HCT116 (cell line): ENCODE measurements at regions not wholly inside any gene's neighbourhood (a gene's known extent, or its start where the extent isn't known, plus 50 kb on each side); places are given as distances from the start of the nearest gene placed in this dataset.

Source experiments
- ATAC-seq: fragments of 200-7000 bp; cut with Tn5 transposase; 2 replicates; pipeline ENCODE4 v1.9.1; 2020; ENCODE audit warnings: mild to moderate bottlenecking, moderate library complexity
- BruUV-seq: library from RNA; stranded (reverse); fragments of 400-500 nt; replicated peaks from 2 replicates; lab custom pipeline; 2021; lab: Mats Ljungman, UMichigan
- CTCF ChIA-PET: fragments of 300-600 bp; sonication (Branson Sonifier 250); formaldehyde crosslinking; loops from one replicate; lab custom pipeline; 2021; ENCODE audit warnings: antibody characterized with exemption; lab: Charles Lee
- POLR2A ChIA-PET: fragments of 300-600, 350-600 bp; sonication (Branson Sonifier 250); formaldehyde crosslinking; loops from one replicate; lab custom pipeline; 2021; ENCODE audit warnings: antibody characterized with exemption; lab: Charles Lee
- RAD21 ChIA-PET, 2 experiments: fragments of 300-600 bp; sonication (Branson Sonifier 250); formaldehyde crosslinking; loops; one replicate each; lab custom pipeline; 2023; ENCODE audit warnings: low total read pairs in 2 of 2; ENCODE audit not compliant: uncharacterized antibody in 2 of 2, unreplicated experiment in 2 of 2, low non-redundant PET in 1 of 2; lab: Charles Lee
- DNase-seq: peaks from one replicate; pipeline ENCODE4 v3.0.0-alpha.2; 2010; ENCODE audit warnings: low read depth, low spot score
- H2AFZ ChIP-seq: fragments of 200-600 bp; shearing (Covaris generic), sonication (generic); 2 replicates; pipeline ENCODE4 v1.6.1; 2017; ENCODE audit warnings: low read depth, mixed run types, mixed read lengths, antibody characterized with exemption, low read length; ENCODE audit not compliant: poor library complexity, severe bottlenecking
- H3K27ac ChIP-seq: 2 replicates; pipeline ENCODE4 v1.5.1; 2012; ENCODE audit warnings: low read depth, low read length
- H3K27me3 ChIP-seq: fragments of 200-600 bp; sonication (generic); 2 replicates; pipeline ENCODE4 v1.6.1; 2016; ENCODE audit warnings: mixed run types, low read length, mixed read lengths; ENCODE audit not compliant: insufficient read depth
- H3K36me3 ChIP-seq, 2 experiments: fragments of 200-500 bp in 1 of 2; fragments of 200-600 bp in 1 of 2; sonication (Bioruptor generic) in 1 of 2; sonication (generic) in 1 of 2; 2 replicates each; pipeline versions ENCODE4 v1.5.1 to v1.6.1; 2014 to 2016; ENCODE audit warnings: low read length in 2 of 2, inconsistent platforms in 1 of 2, mixed read lengths in 1 of 2, mixed run types in 1 of 2; ENCODE audit not compliant: insufficient read depth in 2 of 2, control insufficient read depth in 1 of 2
- H3K4me1 ChIP-seq, 2 experiments: fragments of 200-600 bp in 1 of 2; sonication (generic) in 1 of 2; 2 replicates each; pipeline versions ENCODE4 v1.5.1 to v1.6.1; 2012 to 2017; ENCODE audit warnings: low read length in 2 of 2, inconsistent platforms in 1 of 2, mild to moderate bottlenecking in 1 of 2, mixed read lengths in 1 of 2, mixed run types in 1 of 2, moderate library complexity in 1 of 2; ENCODE audit not compliant: insufficient read depth in 2 of 2, control insufficient read depth in 1 of 2
- H3K4me2 ChIP-seq: fragments of 200-600 bp; sonication (generic); 2 replicates; pipeline ENCODE4 v1.6.1; 2017; ENCODE audit warnings: mixed run types, low read length, mixed read lengths
- H3K4me3 ChIP-seq, 2 experiments: fragments of 200-600 bp in 1 of 2; sonication (generic) in 1 of 2; replicated peaks in 1 of 2; 2 replicates each; pipeline ENCODE4 v1.5.1; 2011 to 2016; ENCODE audit warnings: low read length in 2 of 2, control low read depth in 1 of 2, low read depth in 1 of 2, mild to moderate bottlenecking in 1 of 2, mixed read lengths in 1 of 2, mixed run types in 1 of 2
- H3K79me2 ChIP-seq: fragments of 200-600 bp; sonication (generic); 2 replicates; pipeline ENCODE4 v1.6.1; 2017; ENCODE audit warnings: mild to moderate bottlenecking, mixed run types, low read length, moderate library complexity, mixed read lengths; ENCODE audit not compliant: insufficient read depth
- H3K9ac ChIP-seq: fragments of 200-600 bp; sonication (generic); 2 replicates; pipeline ENCODE4 v1.6.1; 2016; ENCODE audit warnings: low read length, mixed read lengths
- H3K9me2 ChIP-seq: fragments of 200-600 bp; sonication (generic), shearing (Covaris generic); 2 replicates; pipeline ENCODE4 v1.6.1; 2017; ENCODE audit warnings: mixed run types, mild to moderate bottlenecking, moderate library complexity; ENCODE audit not compliant: insufficient read depth
- H3K9me3 ChIP-seq, 2 experiments: fragments of 200-500 bp in 1 of 2; fragments of 200-600 bp in 1 of 2; sonication (Bioruptor generic) in 1 of 2; sonication (generic) in 1 of 2; 2 replicates each; pipeline ENCODE4 v1.6.1; 2014 to 2017; ENCODE audit warnings: low read length in 2 of 2, mixed read lengths in 2 of 2, inconsistent platforms in 1 of 2, low read depth in 1 of 2, mild to moderate bottlenecking in 1 of 2, mixed run types in 1 of 2, moderate library complexity in 1 of 2; ENCODE audit not compliant: control insufficient read depth in 1 of 2, insufficient read depth in 1 of 2
- H4K20me1 ChIP-seq: fragments of 200-600 bp; sonication (generic), shearing (Covaris generic); 2 replicates; pipeline ENCODE4 v1.6.1; 2017; ENCODE audit warnings: mixed run types, mild to moderate bottlenecking, moderate library complexity; ENCODE audit not compliant: insufficient read depth
- CBX3 ChIP-seq: IDR thresholded peaks from 2 replicates; pipeline ENCODE4 v1.6.1; 2012; ENCODE audit warnings: low read depth
- CTCF ChIP-seq, 3 experiments: fragments of 200-600 bp in 1 of 3; sonication (generic) in 1 of 3; IDR thresholded peaks in 2 of 3; conservative IDR thresholded peaks in 1 of 3; 2 replicates each; pipeline ENCODE4 v1.5.1; 2012 to 2017; ENCODE audit warnings: low read depth in 2 of 3, low read length in 2 of 3, antibody characterized with exemption in 1 of 3, borderline replicate concordance in 1 of 3, control low read depth in 1 of 3, mild to moderate bottlenecking in 1 of 3, mixed read lengths in 1 of 3, mixed run types in 1 of 3, moderate library complexity in 1 of 3; ENCODE audit not compliant: insufficient read depth in 1 of 3
- EGR1 ChIP-seq: IDR thresholded peaks from 2 replicates; pipeline ENCODE4 v1.6.1; 2012; ENCODE audit warnings: low read depth
- ELF1 ChIP-seq: IDR thresholded peaks from 2 replicates; pipeline ENCODE4 v1.6.1; 2012; ENCODE audit warnings: low read depth, borderline replicate concordance
- EZH2 ChIP-seq: fragments of 200-600 bp; sonication (generic); IDR thresholded peaks from 2 replicates; pipeline ENCODE4 v1.6.1; 2017; ENCODE audit warnings: antibody characterized with exemption, mixed run types
- EZH2phosphoT487 ChIP-seq: fragments of 200-600 bp; IDR thresholded peaks from 2 replicates; pipeline ENCODE4 v1.6.1; 2018; ENCODE audit warnings: antibody characterized with exemption, borderline replicate concordance
- FOSL1 ChIP-seq: IDR thresholded peaks from 2 replicates; pipeline ENCODE4 v1.6.1; 2012; ENCODE audit warnings: low read depth
- MAX ChIP-seq: IDR thresholded peaks from 2 replicates; pipeline ENCODE4 v1.6.1; 2012
- POLR2A ChIP-seq: IDR thresholded peaks from 2 replicates; pipeline ENCODE4 v1.7.0; 2011; ENCODE audit warnings: borderline replicate concordance; ENCODE audit not compliant: insufficient read depth, insufficient read length; ENCODE audit errors: extremely low read depth
- SIN3A ChIP-seq: IDR thresholded peaks from 2 replicates; pipeline ENCODE4 v1.6.1; 2012; ENCODE audit warnings: low read depth
- SRF ChIP-seq: IDR thresholded peaks from 2 replicates; pipeline ENCODE4 v1.6.1; 2012; ENCODE audit warnings: low read depth
- TCF7L2 ChIP-seq: IDR thresholded peaks from 2 replicates; pipeline ENCODE4 v1.7.0; 2011; ENCODE audit warnings: borderline replicate concordance, inconsistent platforms; ENCODE audit not compliant: insufficient read depth, insufficient read length; ENCODE audit errors: extremely low read depth
- ZBTB33 ChIP-seq: IDR thresholded peaks from 2 replicates; pipeline ENCODE4 v1.6.1; 2011; ENCODE audit warnings: mild to moderate bottlenecking, low read length, moderate library complexity; ENCODE audit not compliant: insufficient replicate concordance; ENCODE audit errors: extremely low read depth
- ZFX ChIP-seq: fragments of 450-650 bp; IDR thresholded peaks from 2 replicates; pipeline ENCODE4 v1.6.1; 2017
- ZNF274 ChIP-seq: fragments of 200-500 bp; sonication (Bioruptor generic); IDR thresholded peaks from 2 replicates; pipeline ENCODE4 v1.6.1; 2014; ENCODE audit warnings: mild to moderate bottlenecking, low read depth, low read length, inconsistent platforms
- intact Hi-C: fragments of 100-400 bp; cut with micrococcal nuclease; formaldehyde crosslinking; loops from 2 replicates; pipeline ENCODE4 v1.10.0; 2022
- TF ChIP-seq, protein P1 (sequence below): IDR thresholded peaks from 2 replicates; pipeline ENCODE4 v1.6.1; 2012
- TF ChIP-seq, protein P2 (sequence below): IDR thresholded peaks from 2 replicates; pipeline ENCODE4 v1.6.1; 2012; ENCODE audit warnings: low read depth

GRCh38 chr1:102071451-102071850 is 74.7 kb upstream of the OLFM3 start:
- no peaks in the 10 kb centered on the region for H3K4me1 ChIP-seq
- no peak overlapping the region for H2AFZ ChIP-seq
- H3K27ac ChIP-seq, result no peak overlapping the region
- H3K9ac ChIP-seq, result no peak overlapping the region
- H3K9me3 ChIP-seq, result peaks cover 0 to 5% of the 10 kb centered on the region in 2 experiments; a peak in 1 of 4 replicates
- H3K4me3 ChIP-seq, result no peak overlapping the region
- no peaks in the 10 kb centered on the region for H4K20me1 ChIP-seq
- ChIA-PET POLR2A (no interaction called here), RAD21 (no interaction called here), CTCF (no interaction called here)
- ATAC-seq, result no peak
- DNase-seq, result no peak
- H3K27me3 ChIP-seq, result no peaks in the 10 kb centered on the region
- H3K9me2 ChIP-seq, result no peaks in the 10 kb centered on the region
- intact Hi-C loops, result no loop called here
- no TSS peak for BruUV-seq
- no peaks in the 10 kb centered on the region for H3K36me3 ChIP-seq
- no peak for TF ChIP-seq EZH2
- no peak for TF ChIP-seq ZNF274
- TF ChIP-seq, protein P1, sequence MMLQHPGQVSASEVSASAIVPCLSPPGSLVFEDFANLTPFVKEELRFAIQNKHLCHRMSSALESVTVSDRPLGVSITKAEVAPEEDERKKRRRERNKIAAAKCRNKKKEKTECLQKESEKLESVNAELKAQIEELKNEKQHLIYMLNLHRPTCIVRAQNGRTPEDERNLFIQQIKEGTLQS, result no peak
- TF ChIP-seq ELF1, result no peak
- no peak for TF ChIP-seq ZFX
- no peak for TF ChIP-seq SRF
- no peak for TF ChIP-seq POLR2A
- TF ChIP-seq, protein P2, sequence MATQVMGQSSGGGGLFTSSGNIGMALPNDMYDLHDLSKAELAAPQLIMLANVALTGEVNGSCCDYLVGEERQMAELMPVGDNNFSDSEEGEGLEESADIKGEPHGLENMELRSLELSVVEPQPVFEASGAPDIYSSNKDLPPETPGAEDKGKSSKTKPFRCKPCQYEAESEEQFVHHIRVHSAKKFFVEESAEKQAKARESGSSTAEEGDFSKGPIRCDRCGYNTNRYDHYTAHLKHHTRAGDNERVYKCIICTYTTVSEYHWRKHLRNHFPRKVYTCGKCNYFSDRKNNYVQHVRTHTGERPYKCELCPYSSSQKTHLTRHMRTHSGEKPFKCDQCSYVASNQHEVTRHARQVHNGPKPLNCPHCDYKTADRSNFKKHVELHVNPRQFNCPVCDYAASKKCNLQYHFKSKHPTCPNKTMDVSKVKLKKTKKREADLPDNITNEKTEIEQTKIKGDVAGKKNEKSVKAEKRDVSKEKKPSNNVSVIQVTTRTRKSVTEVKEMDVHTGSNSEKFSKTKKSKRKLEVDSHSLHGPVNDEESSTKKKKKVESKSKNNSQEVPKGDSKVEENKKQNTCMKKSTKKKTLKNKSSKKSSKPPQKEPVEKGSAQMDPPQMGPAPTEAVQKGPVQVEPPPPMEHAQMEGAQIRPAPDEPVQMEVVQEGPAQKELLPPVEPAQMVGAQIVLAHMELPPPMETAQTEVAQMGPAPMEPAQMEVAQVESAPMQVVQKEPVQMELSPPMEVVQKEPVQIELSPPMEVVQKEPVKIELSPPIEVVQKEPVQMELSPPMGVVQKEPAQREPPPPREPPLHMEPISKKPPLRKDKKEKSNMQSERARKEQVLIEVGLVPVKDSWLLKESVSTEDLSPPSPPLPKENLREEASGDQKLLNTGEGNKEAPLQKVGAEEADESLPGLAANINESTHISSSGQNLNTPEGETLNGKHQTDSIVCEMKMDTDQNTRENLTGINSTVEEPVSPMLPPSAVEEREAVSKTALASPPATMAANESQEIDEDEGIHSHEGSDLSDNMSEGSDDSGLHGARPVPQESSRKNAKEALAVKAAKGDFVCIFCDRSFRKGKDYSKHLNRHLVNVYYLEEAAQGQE, result no peak
- TF ChIP-seq CTCF (IDR thresholded peaks at IDR 0.05 in 2 of 3, conservative IDR thresholded peaks at IDR 0.05 in 1 of 3; ENCODE audit: borderline replicate concordance in 1 of 3, insufficient read depth in 1 of 3, low read depth in 2 of 3, low read length in 2 of 3), result no peak
- TF ChIP-seq MAX, result no peak
- TF ChIP-seq SIN3A, result no peak
- TF ChIP-seq EZH2phosphoT487, result no peak
- no peak for TF ChIP-seq CBX3
- TF ChIP-seq TCF7L2, result no peak
- TF ChIP-seq FOSL1, result no peak
- TF ChIP-seq ZBTB33, result no peak
- no peak for TF ChIP-seq EGR1
- H3K79me2 ChIP-seq, result no peaks in the 10 kb centered on the region
- H3K4me2 ChIP-seq, result no peak overlapping the region
